Brain microvascular endothelial cell (primary cell): ENCODE measurements at regions not wholly inside any gene's neighbourhood (a gene's known extent, or its start where the extent isn't known, plus 50 kb on each side); places are given as distances from the start of the nearest gene placed in this dataset.

Experiments
- DNase-seq: peaks from one replicate; pipeline ENCODE4 v3.0.0-alpha.2; 2020
- H3K27ac ChIP-seq: fragments of 250-450 bp; sonication (Bioruptor Pico); 2 replicates; pipeline ENCODE4 v1.5.1; 2020; ENCODE audit warnings: mild to moderate bottlenecking, moderate library complexity
- H3K27me3 ChIP-seq: fragments of 250-450 bp; sonication (Bioruptor Pico); replicated peaks from 2 replicates; pipeline ENCODE4 v1.5.1; 2020; ENCODE audit warnings: mild to moderate bottlenecking
- H3K36me3 ChIP-seq: fragments of 250-450 bp; sonication (Bioruptor Pico); replicated peaks from 2 replicates; pipeline ENCODE4 v1.5.1; 2020; ENCODE audit warnings: mild to moderate bottlenecking
- H3K4me3 ChIP-seq: 2 replicates; pipeline ENCODE4 v1.5.1; 2011; ENCODE audit warnings: low read depth, mild to moderate bottlenecking, control low read depth, low read length, moderate library complexity
- in situ Hi-C: cut with HindIII; loops from 2 replicates; pipeline ENCODE4 v1.10.0; 2017; ENCODE audit warnings: low sequenced_read_pairs, low pct_ligation_motif_present
- TF ChIP-seq, protein P1 (sequence below): IDR thresholded peaks from 2 replicates; pipeline ENCODE4 v1.5.1; 2011; ENCODE audit warnings: low read depth, mild to moderate bottlenecking, moderate library complexity, low read length, control low read depth, inconsistent platforms; ENCODE audit errors: missing control alignments

DNA sequence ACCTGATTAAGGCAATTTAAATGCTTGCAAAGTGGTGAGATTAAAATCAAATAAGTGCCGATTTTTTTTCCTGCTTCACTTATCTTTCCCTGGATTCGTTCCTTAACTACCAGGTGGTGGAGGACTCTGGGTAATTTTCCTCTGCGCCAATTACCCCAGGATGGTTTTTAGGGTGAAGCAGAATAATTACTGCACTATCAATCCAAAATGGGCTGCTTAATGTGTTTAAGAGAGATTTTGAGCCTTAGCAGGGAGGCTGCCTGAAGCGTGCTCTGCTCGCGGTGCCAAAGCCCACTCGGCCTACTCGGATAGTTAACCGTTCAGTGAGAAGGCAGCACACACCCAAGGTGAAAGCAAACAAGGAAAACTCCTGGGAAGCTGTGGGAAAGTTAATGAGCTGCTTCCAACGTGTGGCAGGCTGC lies 274.9 kb upstream of the LMO3 start:
- TF ChIP-seq, protein P1, sequence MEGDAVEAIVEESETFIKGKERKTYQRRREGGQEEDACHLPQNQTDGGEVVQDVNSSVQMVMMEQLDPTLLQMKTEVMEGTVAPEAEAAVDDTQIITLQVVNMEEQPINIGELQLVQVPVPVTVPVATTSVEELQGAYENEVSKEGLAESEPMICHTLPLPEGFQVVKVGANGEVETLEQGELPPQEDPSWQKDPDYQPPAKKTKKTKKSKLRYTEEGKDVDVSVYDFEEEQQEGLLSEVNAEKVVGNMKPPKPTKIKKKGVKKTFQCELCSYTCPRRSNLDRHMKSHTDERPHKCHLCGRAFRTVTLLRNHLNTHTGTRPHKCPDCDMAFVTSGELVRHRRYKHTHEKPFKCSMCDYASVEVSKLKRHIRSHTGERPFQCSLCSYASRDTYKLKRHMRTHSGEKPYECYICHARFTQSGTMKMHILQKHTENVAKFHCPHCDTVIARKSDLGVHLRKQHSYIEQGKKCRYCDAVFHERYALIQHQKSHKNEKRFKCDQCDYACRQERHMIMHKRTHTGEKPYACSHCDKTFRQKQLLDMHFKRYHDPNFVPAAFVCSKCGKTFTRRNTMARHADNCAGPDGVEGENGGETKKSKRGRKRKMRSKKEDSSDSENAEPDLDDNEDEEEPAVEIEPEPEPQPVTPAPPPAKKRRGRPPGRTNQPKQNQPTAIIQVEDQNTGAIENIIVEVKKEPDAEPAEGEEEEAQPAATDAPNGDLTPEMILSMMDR, result no peak
- in situ Hi-C loops, result no loop called here
- DNase-seq, result no peak
- Histone ChIP-seq H3K36me3 (no peaks in the 10 kb centered on the region), H3K27me3 (no peaks in the 10 kb centered on the region), H3K4me3 (no peak overlapping the region), H3K27ac (no peak overlapping the region)

DNA sequence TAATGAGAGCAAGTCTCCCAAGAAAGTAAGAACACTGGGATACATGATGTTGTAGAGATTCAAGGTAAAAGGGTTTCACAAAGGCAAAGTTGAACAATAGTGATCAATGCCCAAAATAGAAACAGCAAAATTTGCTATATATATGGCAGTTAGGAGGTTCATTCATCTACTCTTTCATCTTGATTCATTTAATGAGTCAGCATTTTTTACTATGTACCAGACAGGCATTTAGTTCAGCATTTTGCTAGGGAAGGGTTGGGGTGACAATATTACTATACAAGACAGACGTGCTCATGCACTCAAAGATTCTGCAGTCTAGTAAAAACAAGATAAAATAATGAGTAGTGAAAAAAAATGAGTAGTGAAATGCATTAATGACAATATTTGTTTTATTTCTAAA lies 264.9 kb upstream of the LMO3 start:
- TF ChIP-seq, protein P1, result no peak
- in situ Hi-C loops, result no loop called here
- Histone ChIP-seq H3K4me3 (no peak overlapping the region), H3K36me3 (no peaks in the 10 kb centered on the region), H3K27ac (no peak overlapping the region), H3K27me3 (no peaks in the 10 kb centered on the region)
- no peak for DNase-seq

DNA sequence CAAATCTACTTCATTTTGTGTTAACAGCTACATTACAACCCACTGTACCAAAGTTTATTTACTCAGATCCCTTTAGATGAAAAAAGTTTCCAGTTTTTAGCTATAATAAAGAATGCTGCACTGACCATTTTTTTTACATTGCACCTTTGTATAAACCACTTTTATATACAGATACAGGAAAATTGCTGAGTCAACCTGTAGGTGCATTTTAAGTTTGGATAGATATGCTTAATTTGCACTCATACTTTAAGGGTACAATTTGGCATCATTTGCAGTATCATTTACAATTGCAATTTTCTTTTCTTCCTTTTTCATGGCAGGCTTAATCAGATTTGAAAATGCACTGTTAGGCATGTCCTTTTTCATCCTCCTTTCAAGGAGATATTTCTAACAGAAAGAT lies 257.8 kb upstream of the LMO3 start:
- no peaks in the 10 kb centered on the region for H3K27me3 ChIP-seq
- H3K4me3 ChIP-seq, result no peak overlapping the region
- in situ Hi-C loops, result no loop called here
- H3K27ac ChIP-seq, result no peak overlapping the region
- H3K36me3 ChIP-seq, result no peaks in the 10 kb centered on the region
- TF ChIP-seq, protein P1, result no peak
- DNase-seq, result no peak

DNA sequence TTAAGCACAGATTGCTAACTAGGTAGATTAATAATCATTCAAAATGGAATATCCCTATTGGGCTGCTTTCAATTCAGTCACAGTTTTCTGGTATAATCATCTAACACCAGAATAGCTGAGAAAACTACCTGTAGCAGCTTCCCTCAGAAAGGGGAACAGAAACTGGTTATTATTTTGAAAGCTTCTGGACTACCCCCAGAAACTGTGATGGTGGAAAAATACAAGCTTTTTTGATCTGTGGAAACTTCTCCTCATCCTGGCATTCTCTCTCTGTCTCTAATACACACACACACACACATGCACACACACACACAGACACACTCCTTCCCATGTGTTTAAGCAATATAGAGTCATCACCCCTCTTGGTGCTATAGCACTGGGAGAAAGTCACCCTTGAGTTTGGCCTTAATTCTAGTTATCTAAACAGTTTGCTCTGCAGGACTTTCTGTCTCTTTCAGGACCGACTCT lies 251.5 kb upstream of the LMO3 start:
- Histone ChIP-seq H3K27me3 (no peaks in the 10 kb centered on the region), H3K4me3 (no peak overlapping the region), H3K27ac (no peak overlapping the region), H3K36me3 (no peaks in the 10 kb centered on the region)
- TF ChIP-seq, protein P1, result no peak
- in situ Hi-C loops, result no loop called here
- DNase-seq, result no peak

DNA sequence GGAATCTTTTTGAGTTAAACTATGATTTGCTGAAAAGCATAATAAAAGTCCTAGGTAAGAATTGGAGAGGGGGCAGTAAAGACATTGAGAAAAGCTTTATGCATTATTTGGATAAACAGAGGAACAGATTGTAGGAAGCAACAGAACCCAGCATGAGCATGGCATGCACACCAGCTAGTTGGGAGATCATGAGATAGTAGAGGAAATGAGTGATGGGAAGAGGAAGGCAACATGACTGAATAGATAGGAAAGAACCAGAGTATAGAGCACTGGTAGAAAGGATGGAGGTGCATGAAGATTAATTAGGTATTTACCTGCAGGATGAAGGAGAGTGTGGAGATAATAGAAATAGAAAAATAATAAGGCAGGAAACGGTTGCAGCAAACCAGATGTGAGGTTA lies 248.5 kb upstream of the LMO3 start:
- no peak for DNase-seq
- Histone ChIP-seq H3K4me3 (no peak overlapping the region), H3K27ac (no peak overlapping the region), H3K27me3 (no peaks in the 10 kb centered on the region), H3K36me3 (no peaks in the 10 kb centered on the region)
- in situ Hi-C loops, result no loop called here
- TF ChIP-seq, protein P1, result no peak

DNA sequence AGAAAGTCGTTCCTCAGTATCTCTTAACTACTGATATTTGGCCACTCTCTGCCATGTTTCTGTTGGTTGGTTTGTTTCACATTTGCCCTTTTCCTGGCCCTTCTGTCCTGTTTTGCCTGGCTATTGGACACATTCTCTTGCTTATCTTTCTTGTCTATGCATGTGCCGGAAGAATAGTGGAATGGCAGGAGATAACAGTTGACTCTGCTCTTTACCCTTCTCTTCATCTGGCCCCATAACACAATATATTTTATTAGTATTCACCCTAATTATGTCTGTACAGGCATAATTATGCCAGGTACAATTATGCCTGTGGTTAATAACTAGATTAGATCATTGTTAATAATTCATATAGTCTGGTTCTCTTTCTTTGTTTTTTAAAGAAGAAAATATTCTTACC lies 243.5 kb upstream of the LMO3 start:
- Histone ChIP-seq H3K4me3 (no peak overlapping the region), H3K27me3 (no peaks in the 10 kb centered on the region), H3K36me3 (no peaks in the 10 kb centered on the region), H3K27ac (no peak overlapping the region)
- in situ Hi-C loops, result no loop called here
- no peak for DNase-seq
- TF ChIP-seq, protein P1, result no peak
